Mesenchymal stem cell (in vitro differentiated cells and primary cell): ENCODE measurements at regions not wholly inside any gene's neighbourhood (a gene's known extent, or its start where the extent isn't known, plus 50 kb on each side); places are given as distances from the start of the nearest gene placed in this dataset.

Source experiments
- DNase-seq: peaks from one replicate; pipeline ENCODE4 v3.0.0-alpha.2; 2013
- H2AFZ ChIP-seq: one replicate; pipeline ENCODE4 v1.6.1; 2013; ENCODE audit warnings: low read depth, mild to moderate bottlenecking, control low read depth, inconsistent platforms, low read length, moderate library complexity
- H2AK5ac ChIP-seq: 2 replicates; pipeline ENCODE4 v1.6.1; 2013; ENCODE audit warnings: low read length, moderate library complexity, mild to moderate bottlenecking, inconsistent platforms; ENCODE audit not compliant: severe bottlenecking
- H2BK120ac ChIP-seq: one replicate; pipeline ENCODE4 v1.6.1; 2013; ENCODE audit warnings: low read depth, mild to moderate bottlenecking, inconsistent platforms, low read length, moderate library complexity
- H2BK12ac ChIP-seq, 2 experiments: one replicate each; pipeline ENCODE4 v1.6.1; 2013; ENCODE audit warnings: inconsistent platforms in 2 of 2, low read length in 2 of 2, mild to moderate bottlenecking in 2 of 2, moderate library complexity in 2 of 2, control low read depth in 1 of 2
- H2BK15ac ChIP-seq: one replicate; pipeline ENCODE4 v1.6.1; 2013; ENCODE audit warnings: mild to moderate bottlenecking, low read depth, inconsistent platforms; ENCODE audit not compliant: poor library complexity, severe bottlenecking
- H2BK5ac ChIP-seq: 2 replicates; pipeline ENCODE4 v1.6.1; 2013; ENCODE audit warnings: low read depth, mild to moderate bottlenecking, low read length, control low read depth, inconsistent platforms; ENCODE audit not compliant: poor library complexity, severe bottlenecking
- H3K14ac ChIP-seq, 2 experiments: one replicate each; pipeline ENCODE4 v1.6.1; 2013; ENCODE audit warnings: inconsistent platforms in 2 of 2, low read length in 2 of 2, control low read depth in 1 of 2, mild to moderate bottlenecking in 1 of 2, moderate library complexity in 1 of 2
- H3K18ac ChIP-seq, 2 experiments: one replicate each; pipeline ENCODE4 v1.6.1; 2013; ENCODE audit warnings: inconsistent platforms in 2 of 2, low read length in 2 of 2, control low read depth in 1 of 2, low read depth in 1 of 2, mild to moderate bottlenecking in 1 of 2
- H3K23ac ChIP-seq, 2 experiments: one replicate each; pipeline ENCODE4 v1.6.1; 2013; ENCODE audit warnings: inconsistent platforms in 2 of 2, low read length in 2 of 2, mild to moderate bottlenecking in 2 of 2, moderate library complexity in 2 of 2, control low read depth in 1 of 2
- H3K27ac ChIP-seq: 2 replicates; pipeline ENCODE4 v1.5.1; 2013; ENCODE audit warnings: mild to moderate bottlenecking, moderate library complexity, low read length, control low read depth, inconsistent platforms; ENCODE audit not compliant: poor library complexity, severe bottlenecking
- H3K27me3 ChIP-seq, 2 experiments: 2 replicates each; pipeline versions ENCODE4 v1.6.1 to v1.7.0; 2013; ENCODE audit warnings: low read length in 2 of 2, mild to moderate bottlenecking in 2 of 2, moderate library complexity in 2 of 2, control low read depth in 1 of 2, inconsistent platforms in 1 of 2; ENCODE audit not compliant: control insufficient read depth in 1 of 2, insufficient read depth in 1 of 2
- H3K36me3 ChIP-seq, 2 experiments: 2 replicates each; pipeline versions ENCODE4 v1.6.1 to v1.7.0; 2013; ENCODE audit warnings: low read length in 2 of 2, control low read depth in 1 of 2, inconsistent platforms in 1 of 2, low read depth in 1 of 2, mild to moderate bottlenecking in 1 of 2; ENCODE audit not compliant: insufficient read depth in 2 of 2, control insufficient read depth in 1 of 2
- H3K4ac ChIP-seq, 2 experiments: one replicate each; pipeline ENCODE4 v1.6.1; 2013; ENCODE audit warnings: inconsistent platforms in 2 of 2, low read length in 2 of 2, mild to moderate bottlenecking in 2 of 2, moderate library complexity in 2 of 2, control low read depth in 1 of 2, low read depth in 1 of 2
- H3K4me1 ChIP-seq: 2 replicates; pipeline ENCODE4 v1.6.1; 2013; ENCODE audit warnings: low read depth, low read length, control low read depth; ENCODE audit not compliant: control insufficient read depth, insufficient read depth
- H3K4me2 ChIP-seq: 2 replicates; pipeline ENCODE4 v1.6.1; 2013; ENCODE audit warnings: low read length, mild to moderate bottlenecking, inconsistent platforms; ENCODE audit not compliant: poor library complexity, severe bottlenecking
- H3K4me3 ChIP-seq, 2 experiments: 2 replicates each; pipeline versions ENCODE4 v1.5.1 to v1.7.0; 2013; ENCODE audit warnings: low read length in 2 of 2, mild to moderate bottlenecking in 2 of 2, control low read depth in 1 of 2, low read depth in 1 of 2; ENCODE audit not compliant: insufficient read depth in 1 of 2
- H3K79me1 ChIP-seq: replicated peaks from 2 replicates; pipeline ENCODE4 v1.6.1; 2013; ENCODE audit warnings: mild to moderate bottlenecking, control low read depth, low read length, inconsistent platforms; ENCODE audit not compliant: poor library complexity, severe bottlenecking
- H3K9ac ChIP-seq: 2 replicates; pipeline ENCODE4 v1.7.0; 2013; ENCODE audit warnings: mild to moderate bottlenecking, low read length, moderate library complexity
- H3K9me3 ChIP-seq: 2 replicates; pipeline ENCODE4 v1.7.0; 2013; ENCODE audit warnings: mild to moderate bottlenecking, low read length; ENCODE audit not compliant: control insufficient read depth
- H4K8ac ChIP-seq: one replicate; pipeline ENCODE4 v1.6.1; 2013; ENCODE audit warnings: inconsistent platforms, mild to moderate bottlenecking, low read length, moderate library complexity
- H4K91ac ChIP-seq: one replicate; pipeline ENCODE4 v1.6.1; 2013; ENCODE audit warnings: mild to moderate bottlenecking, low read length, inconsistent platforms
- WGBS: methylation state at CpG from one replicate; pipeline ENCODE4 v1.1.7; 2013; ENCODE audit warnings: mixed read lengths; 5-methylcytosine and 5-hydroxymethylcytosine counted together

DNA sequence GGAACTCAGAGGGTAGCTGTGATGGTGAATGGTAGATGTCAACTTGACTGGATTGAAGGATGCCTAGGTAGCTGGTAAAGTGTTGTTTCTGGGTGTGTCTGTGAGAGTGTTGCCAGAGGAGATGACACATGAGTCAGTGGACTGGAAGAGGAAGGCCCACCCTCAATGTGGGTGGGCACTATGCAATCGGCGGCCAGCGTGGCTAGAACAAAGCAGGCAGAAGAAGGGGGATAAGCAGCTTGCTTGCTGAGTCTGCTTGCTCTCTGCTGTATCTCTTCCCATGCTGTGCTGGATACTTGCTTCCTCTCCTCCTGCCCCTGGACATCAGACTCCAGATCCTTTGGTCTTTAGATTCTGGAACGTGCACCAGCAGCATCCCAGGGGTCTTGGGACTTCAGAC lies 128.1 kb downstream of the AIPL1 start:
- Histone ChIP-seq H2AFZ (no peak overlapping the region), H3K27ac (no peak overlapping the region), H2BK5ac (no peak overlapping the region), H2BK12ac (no peak overlapping the region), H4K91ac (no peak overlapping the region), H2AK5ac (no peak overlapping the region), H3K27me3 (peaks cover 0 to 7% of the 10 kb centered on the region in 2 experiments), H3K79me1 (no peaks in the 10 kb centered on the region), H3K36me3 (no peaks in the 10 kb centered on the region), H3K23ac (no peak overlapping the region), H3K9me3 (no peaks in the 10 kb centered on the region), H4K8ac (no peak overlapping the region), H3K9ac (no peak overlapping the region), H3K4ac (no peak overlapping the region), H2BK15ac (no peak overlapping the region), H3K4me3 (no peak overlapping the region), H3K18ac (no peak overlapping the region), H3K14ac (no peak overlapping the region), H3K4me1 (no peaks in the 10 kb centered on the region), H2BK120ac (no peak overlapping the region), H3K4me2 (no peak overlapping the region)
- DNase-seq: no peak
- WGBS: 30% methylated on average over 4 of the region's 4 CpGs

DNA sequence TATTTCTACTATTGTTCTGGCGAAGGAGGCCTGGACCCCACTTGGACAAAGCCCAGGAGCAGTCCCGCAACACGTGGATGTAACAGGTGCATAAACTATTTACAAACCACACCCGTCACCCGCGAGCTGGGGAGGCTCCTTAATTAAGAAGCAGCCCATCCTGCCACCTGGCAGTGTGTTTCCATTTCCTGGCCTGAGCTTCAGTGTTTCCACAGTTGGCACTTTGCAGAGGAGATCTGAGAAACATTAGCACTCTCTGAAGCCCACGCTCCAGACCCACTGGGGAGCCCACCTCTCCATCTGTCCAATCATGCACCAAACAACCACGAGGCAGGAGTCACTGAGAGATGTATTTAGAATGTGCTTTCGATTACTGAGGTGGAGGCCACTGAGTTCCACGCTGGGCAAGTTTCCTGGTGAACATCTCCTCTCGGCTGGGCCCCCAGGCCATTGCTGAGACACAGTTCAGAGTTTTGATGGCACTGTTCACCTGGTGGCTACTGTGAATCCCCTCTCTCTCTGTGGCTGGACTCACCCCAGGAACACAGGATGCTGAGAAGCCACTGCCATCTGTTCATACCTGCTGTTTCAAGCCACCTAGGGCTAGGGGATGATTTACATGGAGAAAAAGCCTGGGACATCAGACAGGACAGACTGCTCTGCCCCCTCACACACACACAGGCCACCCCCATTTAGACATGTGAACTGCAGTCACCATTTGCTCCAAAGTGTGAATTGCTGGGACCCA lies 129.1 kb downstream of the AIPL1 start:
- Histone ChIP-seq H3K4me1 (no peaks in the 10 kb centered on the region), H4K91ac (no peak overlapping the region), H3K27me3 (peaks cover 0 to 9% of the 10 kb centered on the region in 2 experiments), H2BK12ac (no peak overlapping the region), H3K4ac (no peak overlapping the region), H4K8ac (no peak overlapping the region), H3K36me3 (no peaks in the 10 kb centered on the region), H2BK120ac (no peak overlapping the region), H2AFZ (no peak overlapping the region), H3K14ac (no peak overlapping the region), H2BK5ac (no peak overlapping the region), H3K4me2 (no peak overlapping the region), H3K9ac (no peak overlapping the region), H3K18ac (no peak overlapping the region), H2BK15ac (no peak overlapping the region), H3K9me3 (no peaks in the 10 kb centered on the region), H2AK5ac (no peak overlapping the region), H3K23ac (no peak overlapping the region), H3K79me1 (no peaks in the 10 kb centered on the region), H3K4me3 (no peak overlapping the region), H3K27ac (no peak overlapping the region)
- WGBS: 71% methylated on average over 10 of the region's 11 CpGs
- DNase-seq: no peak

DNA sequence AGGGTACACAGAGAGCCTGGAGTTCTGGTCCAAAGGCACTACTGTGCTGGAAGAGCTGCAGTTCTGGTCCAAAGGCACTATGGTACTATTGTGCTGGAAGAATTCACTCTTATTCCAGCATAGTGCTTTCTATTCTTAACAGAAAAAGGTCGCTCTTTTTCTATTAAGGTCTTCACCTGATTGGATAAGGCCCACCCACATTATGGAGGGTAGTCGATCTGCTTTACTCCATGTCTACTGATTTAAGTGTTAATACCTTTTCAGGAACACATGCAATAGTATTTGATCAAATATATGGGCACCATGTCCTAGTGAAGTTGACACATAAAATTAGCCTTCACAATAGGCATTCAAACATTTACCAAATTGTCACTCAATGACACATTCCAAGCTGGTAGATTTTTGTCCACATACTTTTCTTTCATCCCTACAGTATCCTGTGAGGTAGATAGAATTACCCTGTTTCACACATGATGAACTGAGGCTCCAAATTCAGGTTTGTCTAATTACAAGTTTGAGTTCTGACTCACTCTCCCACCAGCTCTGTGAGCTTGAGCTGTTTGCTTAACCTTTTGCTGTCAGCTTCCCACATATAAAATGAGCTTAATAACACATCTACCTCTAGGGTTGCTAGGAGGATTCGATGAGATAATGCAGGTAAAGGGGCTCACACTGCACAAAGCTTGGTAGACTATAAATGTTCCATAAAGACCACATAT lies 129.9 kb downstream of the AIPL1 start:
- H2BK120ac ChIP-seq: no peak overlapping the region
- H2BK12ac ChIP-seq: no peak overlapping the region
- no peak overlapping the region for H3K23ac ChIP-seq
- H3K14ac ChIP-seq: no peak overlapping the region
- H3K9ac ChIP-seq: no peak overlapping the region
- peaks cover 0 to 9% of the 10 kb centered on the region in 2 experiments for H3K27me3 ChIP-seq
- no peaks in the 10 kb centered on the region for H3K4me1 ChIP-seq
- H2BK5ac ChIP-seq: no peak overlapping the region
- WGBS: 74% methylated on average over 2 of the region's 3 CpGs
- H4K91ac ChIP-seq: no peak overlapping the region
- no peak overlapping the region for H3K27ac ChIP-seq
- H3K4me2 ChIP-seq: no peak overlapping the region
- no peak overlapping the region for H4K8ac ChIP-seq
- no peak overlapping the region for H2BK15ac ChIP-seq
- no peak for DNase-seq
- no peaks in the 10 kb centered on the region for H3K9me3 ChIP-seq
- H3K4ac ChIP-seq: no peak overlapping the region
- H2AFZ ChIP-seq: no peak overlapping the region
- H3K4me3 ChIP-seq: no peak overlapping the region
- no peak overlapping the region for H2AK5ac ChIP-seq
- H3K18ac ChIP-seq: no peak overlapping the region
- H3K79me1 ChIP-seq: no peaks in the 10 kb centered on the region
- H3K36me3 ChIP-seq: no peaks in the 10 kb centered on the region

DNA sequence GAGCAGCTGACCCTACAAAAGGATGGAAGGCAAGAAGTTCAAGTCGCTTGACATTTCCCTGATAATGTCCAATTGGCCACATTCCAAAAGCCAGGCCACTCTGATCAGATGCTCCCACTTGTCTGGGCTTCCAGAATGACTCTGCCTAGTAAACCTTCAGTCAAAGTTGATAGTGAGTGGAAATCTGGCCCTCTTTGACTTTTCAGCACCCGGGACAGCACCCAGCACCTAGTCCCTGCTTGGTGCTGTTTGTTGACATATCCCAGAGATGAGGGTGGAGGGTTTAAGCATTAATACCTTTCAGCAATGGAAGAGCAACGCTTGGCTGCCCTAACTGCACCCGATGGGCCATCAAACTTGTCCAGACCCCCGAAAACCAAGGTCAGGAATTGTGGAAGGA lies 131.3 kb downstream of the AIPL1 start:
- H3K27me3 ChIP-seq: peaks cover 0 to 7% of the 10 kb centered on the region in 2 experiments
- no peaks in the 10 kb centered on the region for H3K9me3 ChIP-seq
- H3K23ac ChIP-seq: no peak overlapping the region
- no peak overlapping the region for H3K9ac ChIP-seq
- H3K4me1 ChIP-seq: no peaks in the 10 kb centered on the region
- WGBS: 10% methylated on average over 5 of the region's 5 CpGs
- H2BK12ac ChIP-seq: no peak overlapping the region
- H3K18ac ChIP-seq: no peak overlapping the region
- peak; percentile 32 for DNase-seq
- no peak overlapping the region for H3K4me3 ChIP-seq
- no peak overlapping the region for H2BK5ac ChIP-seq
- H3K14ac ChIP-seq: no peak overlapping the region
- no peak overlapping the region for H3K4me2 ChIP-seq
- H3K79me1 ChIP-seq: no peaks in the 10 kb centered on the region
- H2AFZ ChIP-seq: no peak overlapping the region
- H3K27ac ChIP-seq: no peak overlapping the region
- no peak overlapping the region for H3K4ac ChIP-seq
- H4K91ac ChIP-seq: no peak overlapping the region
- H2AK5ac ChIP-seq: no peak overlapping the region
- no peak overlapping the region for H2BK15ac ChIP-seq
- H4K8ac ChIP-seq: no peak overlapping the region
- no peaks in the 10 kb centered on the region for H3K36me3 ChIP-seq
- no peak overlapping the region for H2BK120ac ChIP-seq
